Pancreas (tissue), 10 donors: ENCODE measurements at regions not wholly inside any gene's neighbourhood (a gene's known extent, or its start where the extent isn't known, plus 50 kb on each side); places are given as distances from the start of the nearest gene placed in this dataset.
A peak's percentile ranks its signal among the peaks of the same experiment; 100 is the strongest.

Experiments
- ATAC-seq, 4 donors: fragments of 200-7000 bp; cut with Tn5 transposase; one replicate each; pipeline versions ENCODE4 v1.8.0 to v1.9.1; 2020; ENCODE audit warnings: mild to moderate bottlenecking in 4 of 4, moderate library complexity in 4 of 4
- DNase-seq, 6 donors: peaks; one replicate each; pipeline ENCODE4 v3.0.0-alpha.2; 2020
- FAIRE-seq: peaks from 2 replicates; lab custom pipeline; 2012; peaks lifted over from hg19 to GRCh38; lab: Jason Lieb, UNC
- H3K27ac ChIP-seq, 4 donors: fragments of 200-600 bp; sonication (generic); 1 replicate in 3 of 4; 2 replicates in 1 of 4; pipeline versions ENCODE4 v1.5.0 to v1.8.0; 2020
- H3K27me3 ChIP-seq, 4 donors: fragments of 200-600 bp; one replicate each; pipeline ENCODE4 v1.8.0; 2021
- H3K36me3 ChIP-seq, 3 donors: fragments of 200-600 bp; sonication (generic) in 1 of 3; one replicate each; pipeline versions ENCODE4 v1.5.0 to v1.8.0; 2020 to 2021
- H3K4me1 ChIP-seq, 3 donors: fragments of 200-600 bp; one replicate each; pipeline ENCODE4 v1.8.0; 2021
- H3K4me3 ChIP-seq, 4 donors: fragments of 200-600 bp; sonication (generic) in 2 of 4; one replicate each; pipeline versions ENCODE4 v1.5.0 to v1.8.0; 2020 to 2021
- H3K9me3 ChIP-seq, 4 donors: fragments of 200-600 bp; one replicate each; pipeline ENCODE4 v1.8.0; 2021
- CTCF ChIP-seq, 4 donors: fragments of 200-600 bp; sonication (generic) in 3 of 4; IDR thresholded peaks; one replicate each; pipeline versions ENCODE4 v1.5.0 to v1.8.0; 2021; ENCODE audit warnings: antibody characterized with exemption in 4 of 4
- WGBS, 2 donors: extraction: QIAGEN DNeasy Blood & Tissue Kit; methylation state at CpG; one replicate each; pipeline ENCODE4 v1.1.7; 2013; 5-methylcytosine and 5-hydroxymethylcytosine counted together
- intact Hi-C, 3 donors: fragments of 100-400 bp; cut with DNase I; formaldehyde crosslinking; loops; one replicate each; pipeline versions ENCODE4 v1.11.1 to v1.14.2; 2022
- donor health status: healthy with polysubstance abuse.
- donor health status: DM: no; HTN: no; CAD: no; lungs with moderate emphysema.
- donor health status: DM: no; HTN: no; CAD: no.
- donor health status: control.
- donor health status: control.
- donor health status: Bipolar disorder and iron deficiency.
- donor health status: DM: yes; HTN: yes; CAD: no.
- donor health status: DM: no; HTN: no; CAD: no.
- donor health status: DM: no; HTN: no; CAD: no.
- donor health status: DM: yes; HTN: yes; CAD: no.

DNA sequence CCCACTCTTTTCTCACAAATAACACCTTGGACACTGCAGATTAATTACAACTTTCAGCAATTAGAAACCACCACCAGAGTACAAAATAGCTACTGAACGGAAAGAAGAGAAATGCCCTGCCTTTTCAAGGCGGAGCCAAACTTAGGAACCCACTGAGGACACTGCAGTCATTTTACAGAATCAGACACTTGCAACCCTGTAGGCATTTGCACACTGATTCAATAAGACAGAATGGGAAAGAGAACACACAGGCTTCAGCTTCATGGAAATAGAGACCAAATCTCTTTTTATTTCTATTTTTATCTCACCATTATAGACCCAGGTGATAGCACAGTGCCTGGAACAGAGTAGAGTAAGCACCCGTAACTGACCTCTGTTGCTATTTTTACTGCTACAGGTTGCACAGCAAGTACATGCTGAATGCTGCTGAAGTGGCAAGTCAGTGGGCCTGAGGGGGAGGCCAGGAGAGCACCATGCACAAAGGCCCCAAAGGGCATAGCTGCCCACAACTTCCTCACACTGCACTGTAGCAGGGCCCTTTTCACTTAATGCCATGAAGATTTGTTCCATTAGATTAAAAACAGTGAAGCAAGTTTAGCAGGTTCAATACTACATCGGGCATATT lies 50.7 kb upstream of the EDARADD start:
- 8 to 28% methylated on average over 4 of the region's 4 CpGs for WGBS, 2 donors
- ATAC-seq, result peak in 3 of 4 donors; percentile 27 to 50 (median 32)
- intact Hi-C loops, result no loop called here
- DNase-seq, result no peak
- H3K9me3 ChIP-seq, result no peaks in the 10 kb centered on the region
- H3K27me3 ChIP-seq, result no peaks in the 10 kb centered on the region
- no peak for FAIRE-seq
- no peak overlapping the region for H3K4me3 ChIP-seq
- no peaks in the 10 kb centered on the region for H3K36me3 ChIP-seq
- H3K4me1 ChIP-seq, result peaks cover 16 to 23% (median 19%) of the 10 kb centered on the region in 3 donors
- no peak for TF ChIP-seq CTCF (IDR thresholded peaks at IDR 0.05)
- peak overlapping the region in 2 of 4 donors; percentile 8 to 50 for H3K27ac ChIP-seq

GRCh38 chr1:236342403-236343245 lies 51.5 kb upstream of the EDARADD start:
- ATAC-seq, result peak; percentile 41 to 68 (median 57)

GRCh38 chr1:236341298-236341697 lies 52.8 kb upstream of the EDARADD start:
- H3K36me3 ChIP-seq, result no peaks in the 10 kb centered on the region
- no peaks in the 10 kb centered on the region for H3K27me3 ChIP-seq
- WGBS, 2 donors, result 41 to 50% methylated on average over 4 of the region's 4 CpGs
- intact Hi-C loops, result no loop called here
- TF ChIP-seq CTCF (IDR thresholded peaks at IDR 0.05), result no peak
- FAIRE-seq (no peak), DNase-seq (peak in 4 of 6 donors; percentile 23 to 55 (median 45)), ATAC-seq (peak; percentile 60 to 64 (median 62))
- no peak overlapping the region for H3K4me3 ChIP-seq
- peak overlapping the region in 2 of 4 donors; percentile 6 to 50 for H3K27ac ChIP-seq
- no peaks in the 10 kb centered on the region for H3K9me3 ChIP-seq
- peaks cover 16 to 23% (median 19%) of the 10 kb centered on the region in 3 donors for H3K4me1 ChIP-seq

More at GRCh38 chr1:236342403-236343245, 51.5 kb upstream of the EDARADD start:
- peak overlapping the region in 2 of 4 donors; percentile 8 to 50 for H3K27ac ChIP-seq
- no peaks in the 10 kb centered on the region for H3K9me3 ChIP-seq
- intact Hi-C loops, result no loop called here
- no peaks in the 10 kb centered on the region for H3K27me3 ChIP-seq
- DNase-seq, result no peak
- FAIRE-seq, result peak; percentile 47
- WGBS, 2 donors, result 10 to 15% methylated on average over 5 of the region's 5 CpGs
- peaks cover 16 to 23% (median 19%) of the 10 kb centered on the region in 3 donors for H3K4me1 ChIP-seq
- H3K4me3 ChIP-seq, result no peak overlapping the region
- H3K36me3 ChIP-seq, result no peaks in the 10 kb centered on the region
- TF ChIP-seq CTCF (IDR thresholded peaks at IDR 0.05), result no peak

DNA sequence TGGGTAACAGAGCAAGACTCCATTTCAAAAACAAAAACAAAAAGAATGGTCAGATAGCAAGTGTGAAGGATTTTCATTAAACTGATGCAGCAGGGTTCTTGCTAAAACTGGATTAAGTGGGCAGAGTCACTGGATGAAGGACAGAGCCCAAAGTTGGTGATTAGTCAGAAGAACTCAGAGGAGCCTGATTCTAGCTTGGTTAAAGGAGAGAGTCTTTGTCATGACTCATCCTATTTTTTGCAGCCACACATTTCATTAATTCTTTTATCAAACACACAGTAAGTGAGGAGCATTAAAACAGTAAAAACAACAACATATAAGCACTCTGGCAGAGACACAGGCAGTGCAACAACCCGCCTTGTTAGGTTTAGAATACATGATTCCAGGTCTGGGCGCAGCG lies 56.0 kb upstream of the EDARADD start:
- WGBS, 2 donors, result 97 to 100% methylated on average over 3 of the region's 3 CpGs
- no peak for DNase-seq
- Histone ChIP-seq H3K9me3 (no peaks in the 10 kb centered on the region), H3K4me1 (peaks cover 19 to 23% (median 22%) of the 10 kb centered on the region in 3 donors), H3K36me3 (no peaks in the 10 kb centered on the region), H3K4me3 (no peak overlapping the region), H3K27ac (no peak overlapping the region), H3K27me3 (no peaks in the 10 kb centered on the region)
- no peak for ATAC-seq
- FAIRE-seq, result no peak
- intact Hi-C loops, result no loop called here
- TF ChIP-seq CTCF (IDR thresholded peaks at IDR 0.05), result no peak
